Parathyroid adenoma (tissue), 2 donors: ENCODE measurements at regions not wholly inside any gene's neighbourhood (a gene's known extent, or its start where the extent isn't known, plus 50 kb on each side); places are given as distances from the start of the nearest gene placed in this dataset.

ENCODE experiments used
- H2AFZ ChIP-seq: fragments of 300-600 bp; sonication (generic); one replicate; pipeline ENCODE4 v1.7.0; 2017; ENCODE audit warnings: antibody characterized with exemption, mild to moderate bottlenecking
- H3K27ac ChIP-seq: fragments of 300-600 bp; sonication (generic); one replicate; pipeline ENCODE4 v1.7.0; 2017
- H3K27me3 ChIP-seq: fragments of 300-600 bp; sonication (generic); one replicate; pipeline ENCODE4 v1.7.0; 2017; ENCODE audit warnings: low read length; ENCODE audit not compliant: control insufficient read depth, insufficient read depth
- H3K36me3 ChIP-seq: fragments of 300-600 bp; sonication (generic); one replicate; pipeline ENCODE4 v1.7.0; 2017; ENCODE audit warnings: low read length; ENCODE audit not compliant: control insufficient read depth, insufficient read depth
- H3K4me1 ChIP-seq: fragments of 300-600 bp; sonication (generic); one replicate; pipeline ENCODE4 v1.7.0; 2017; ENCODE audit warnings: control low read depth
- H3K4me2 ChIP-seq: fragments of 300-600 bp; sonication (generic); one replicate; pipeline ENCODE4 v1.7.0; 2017; ENCODE audit warnings: low read length
- H3K4me3 ChIP-seq: fragments of 300-600 bp; sonication (generic); one replicate; pipeline ENCODE4 v1.7.0; 2017; ENCODE audit warnings: low read depth, low read length
- H3K79me2 ChIP-seq: fragments of 300-600 bp; sonication (generic); one replicate; pipeline ENCODE4 v1.7.0; 2017; ENCODE audit warnings: control low read depth
- H3K9ac ChIP-seq: fragments of 300-600 bp; sonication (generic); one replicate; pipeline ENCODE4 v1.7.0; 2017; ENCODE audit warnings: mild to moderate bottlenecking
- H3K9me3 ChIP-seq: fragments of 300-600 bp; sonication (generic); one replicate; pipeline ENCODE4 v1.7.0; 2017; ENCODE audit warnings: low read length; ENCODE audit not compliant: control insufficient read depth
- CTCF ChIP-seq: fragments of 300-600 bp; sonication (generic); IDR thresholded peaks from one replicate; pipeline ENCODE4 v1.7.0; 2017; ENCODE audit warnings: antibody characterized with exemption, mild to moderate bottlenecking
- donor health status: primary hyperparathyroidism.

DNA sequence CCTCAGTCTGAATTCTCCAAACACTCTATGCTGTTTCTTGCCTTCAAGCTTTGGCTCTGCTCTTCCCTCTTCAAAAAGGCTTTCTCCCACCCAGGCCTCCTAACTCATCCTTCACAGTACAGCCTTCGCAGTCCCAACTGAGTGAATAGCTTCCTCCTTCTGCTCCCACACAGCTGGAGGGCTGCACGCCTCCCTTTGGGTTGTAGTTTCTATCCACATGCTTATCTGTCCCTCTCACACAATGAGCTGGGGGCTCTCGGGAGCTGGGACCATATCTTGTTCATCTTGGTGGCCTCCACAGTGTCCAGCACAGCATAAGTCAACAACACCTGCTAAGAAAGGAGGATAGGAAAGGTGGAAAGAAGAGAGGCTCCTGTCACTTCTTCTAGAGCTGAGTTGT lies 69.5 kb upstream of the XPA start:
- TF ChIP-seq CTCF: no peak
- Histone ChIP-seq H2AFZ (no peak overlapping the region), H3K9ac (no peak overlapping the region), H3K4me3 (no peak overlapping the region), H3K27me3 (no peaks in the 10 kb centered on the region), H3K4me1 (no peaks in the 10 kb centered on the region), H3K36me3 (no peaks in the 10 kb centered on the region), H3K9me3 (no peaks in the 10 kb centered on the region), H3K27ac (no peak overlapping the region), H3K79me2 (no peaks in the 10 kb centered on the region), H3K4me2 (no peak overlapping the region)

- Histone ChIP-seq H3K4me1 (no peaks in the 10 kb centered on the region), H3K4me3 (no peak overlapping the region), H3K36me3 (no peaks in the 10 kb centered on the region), H3K27ac (no peak overlapping the region), H2AFZ (no peak overlapping the region), H3K9ac (no peak overlapping the region), H3K27me3 (no peaks in the 10 kb centered on the region), H3K4me2 (no peak overlapping the region), H3K79me2 (no peaks in the 10 kb centered on the region), H3K9me3 (no peaks in the 10 kb centered on the region)
- TF ChIP-seq CTCF: no peak
Observed at GRCh38 chr9:97767891-97768290, 70.8 kb upstream of the XPA start.

DNA sequence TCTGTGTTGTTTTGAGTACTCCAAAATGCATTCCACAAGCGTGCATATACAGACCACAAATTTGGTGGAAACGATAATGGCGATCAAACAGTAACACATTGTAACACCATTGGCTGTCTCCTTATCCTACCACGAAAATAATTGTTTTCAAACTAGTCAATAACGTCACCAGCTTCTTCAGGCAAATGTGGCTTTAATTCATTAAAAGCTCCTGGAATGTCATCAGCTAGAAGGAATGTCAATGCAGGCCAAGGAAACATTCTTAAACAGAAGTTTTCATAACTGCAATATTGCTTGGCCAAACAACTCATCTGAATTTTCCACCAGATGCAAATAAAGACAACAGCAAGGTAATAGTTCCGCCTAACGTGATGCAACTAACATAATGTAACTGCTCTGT lies 71.6 kb upstream of the XPA start:
- Histone ChIP-seq H3K4me2 (no peak overlapping the region), H3K4me3 (no peak overlapping the region), H3K9me3 (no peaks in the 10 kb centered on the region), H3K27ac (no peak overlapping the region), H2AFZ (no peak overlapping the region), H3K36me3 (no peaks in the 10 kb centered on the region), H3K9ac (no peak overlapping the region), H3K4me1 (no peaks in the 10 kb centered on the region), H3K79me2 (no peaks in the 10 kb centered on the region), H3K27me3 (no peaks in the 10 kb centered on the region)
- no peak for TF ChIP-seq CTCF

DNA sequence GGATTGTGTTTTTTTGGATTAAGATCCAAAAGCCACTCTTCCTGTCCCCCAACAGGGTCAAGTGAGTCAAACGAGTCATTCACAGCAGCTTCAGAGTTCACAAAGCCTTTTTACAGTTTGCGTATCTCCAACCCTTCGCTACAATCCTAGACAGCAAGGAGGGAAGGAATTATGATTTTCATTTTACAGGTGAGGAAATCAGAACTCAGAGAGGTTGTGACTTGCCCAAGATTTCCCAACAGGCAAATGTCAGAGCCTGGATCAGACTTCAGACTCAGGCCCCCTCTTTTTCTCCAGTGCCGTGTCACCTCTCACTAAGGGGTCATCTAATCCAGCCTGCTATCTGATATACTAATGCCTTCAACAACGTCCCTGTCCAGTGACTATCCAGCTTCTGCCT lies 72.1 kb upstream of the XPA start:
- Histone ChIP-seq H3K4me2 (no peak overlapping the region), H3K9ac (no peak overlapping the region), H3K4me1 (no peaks in the 10 kb centered on the region), H3K79me2 (no peaks in the 10 kb centered on the region), H3K9me3 (no peaks in the 10 kb centered on the region), H3K27ac (no peak overlapping the region), H2AFZ (no peak overlapping the region), H3K36me3 (no peaks in the 10 kb centered on the region), H3K4me3 (no peak overlapping the region), H3K27me3 (no peaks in the 10 kb centered on the region)
- TF ChIP-seq CTCF: no peak

DNA sequence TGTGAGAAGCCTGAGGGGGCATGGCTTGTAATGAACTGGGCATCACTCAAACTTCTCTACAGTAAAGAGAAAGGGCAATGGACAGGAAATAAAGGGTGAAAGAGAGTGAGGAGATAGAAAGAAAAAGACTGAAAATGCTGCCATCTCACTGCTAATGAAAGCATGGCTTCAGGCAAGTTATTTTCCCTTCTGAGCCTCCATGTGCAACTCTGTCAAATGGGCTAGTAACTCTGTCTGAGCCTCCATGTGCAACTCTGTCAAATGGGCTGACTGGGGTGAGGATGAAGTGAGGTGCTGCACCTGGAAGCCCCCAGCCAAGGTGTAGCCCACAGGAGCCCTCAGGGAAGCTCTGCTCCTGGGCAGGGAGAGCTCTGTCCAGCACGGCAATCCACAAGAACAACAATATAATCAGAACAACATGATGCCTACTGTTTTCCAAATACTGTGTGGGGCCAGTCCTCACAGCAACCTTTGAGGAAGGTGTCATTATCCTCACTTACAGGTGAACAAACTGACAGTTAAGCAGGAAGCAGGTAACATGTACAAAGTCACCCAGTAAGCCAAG lies 73.8 kb upstream of the XPA start:
- no peak overlapping the region for H3K4me2 ChIP-seq
- H2AFZ ChIP-seq: no peak overlapping the region
- no peak overlapping the region for H3K27ac ChIP-seq
- H3K9ac ChIP-seq: no peak overlapping the region
- no peaks in the 10 kb centered on the region for H3K79me2 ChIP-seq
- no peaks in the 10 kb centered on the region for H3K4me1 ChIP-seq
- no peaks in the 10 kb centered on the region for H3K9me3 ChIP-seq
- H3K27me3 ChIP-seq: no peaks in the 10 kb centered on the region
- H3K4me3 ChIP-seq: no peak overlapping the region
- no peaks in the 10 kb centered on the region for H3K36me3 ChIP-seq
- TF ChIP-seq CTCF: no peak
